ENCODE measurements at regions not wholly inside any gene's neighbourhood (a gene's known extent, or its start where the extent isn't known, plus 50 kb on each side); places are given as distances from the start of the nearest gene placed in this dataset.
A peak's percentile ranks its signal among the peaks of the same experiment; 100 is the strongest.

- H3K36me3 ChIP-seq (ENCODE audit: control insufficient read depth in 2 of 2, insufficient read depth in 1 of 2, low read length in 2 of 2): no peaks in the 10 kb centered on the region
- ChIA-PET POLR2A (no interaction called here), CTCF (interaction anchor here (1.2 to 2.1 kb wide), 2 partner anchors 12 to 39 kb away, joined by 4 to 12 read pairs; no protein-coding TSS in a partner anchor)
- TF ChIP-seq KLF1 (tag by site-specific recombination; IDR thresholded peaks at IDR 0.05): no peak
- TF ChIP-seq BCL6B (tag by site-specific recombination; IDR thresholded peaks at IDR 0.05): no peak
- TF ChIP-seq ZNF768 (tag by site-specific recombination; IDR thresholded peaks at IDR 0.05): no peak
- TF ChIP-seq ZNF626 (tag by site-specific recombination; IDR thresholded peaks at IDR 0.05): no peak
- no peak for TF ChIP-seq ZNF148 (tag by site-specific recombination; IDR thresholded peaks at IDR 0.05; ENCODE audit: borderline replicate concordance)
- H3K9me3 ChIP-seq (ENCODE audit: control insufficient read depth, insufficient read depth, low read depth, low read length): no peaks in the 10 kb centered on the region
- H3K4me3 ChIP-seq (ENCODE audit: low read depth, low read length): no peak overlapping the region
- no peak overlapping the region for H3K27ac ChIP-seq (ENCODE audit: extremely low read depth, low read depth, low read length)
- H3K4me1 ChIP-seq (ENCODE audit: control insufficient read depth, insufficient read depth, low read length): no peaks in the 10 kb centered on the region
Observed at GRCh38 chr6:2594868-2595267, 155.9 kb downstream of the MYLK4 start.

GRCh38 chr6:2593167-2593566 is 157.6 kb downstream of the MYLK4 start:
- CTCF ChIA-PET: no interaction called here

GRCh38 chr6:2589171-2589661 is 161.5 kb downstream of the MYLK4 start:
- ChIA-PET CTCF (interaction anchor here (0.6 to 1.9 kb wide), 4 partner anchors 45 to 992 kb away, joined by 3 to 4 read pairs (median 4); no protein-coding TSS in a partner anchor), POLR2A (interaction anchor here (1.4 kb wide), 1 partner anchor 47 kb away, joined by 4 read pairs; no protein-coding TSS in a partner anchor)
- no peak overlapping the region for H3K4me3 ChIP-seq (ENCODE audit: low read depth, low read length)
- H3K4me1 ChIP-seq (ENCODE audit: control insufficient read depth, insufficient read depth, low read length): no peaks in the 10 kb centered on the region; the same call in 1 of the 2 replicates
- H3K27ac ChIP-seq (ENCODE audit: extremely low read depth, low read depth, low read length): no peak overlapping the region
- H3K9me3 ChIP-seq (ENCODE audit: control insufficient read depth, insufficient read depth, low read depth, low read length): no peaks in the 10 kb centered on the region
- H3K36me3 ChIP-seq (ENCODE audit: control insufficient read depth in 2 of 2, insufficient read depth in 1 of 2, low read length in 2 of 2): no peaks in the 10 kb centered on the region
- TF ChIP-seq ZSCAN5A (tag by site-specific recombination; IDR thresholded peaks at IDR 0.05) (no peak), ZNF837 (tag by site-specific recombination; IDR thresholded peaks at IDR 0.05) (no peak), ZNF629 (tag by site-specific recombination; IDR thresholded peaks at IDR 0.05) (no peak), ZFHX2 (tag by site-specific recombination; conservative IDR thresholded peaks at IDR 0.05) (peak; percentile 54), PRDM2 (tag by site-specific recombination; IDR thresholded peaks at IDR 0.05; ENCODE audit: borderline replicate concordance) (no peak), EGR2 (tag by site-specific recombination; IDR thresholded peaks at IDR 0.05; ENCODE audit: low read depth) (peak; percentile 70), ZNF677 (tag by site-specific recombination; IDR thresholded peaks at IDR 0.05) (no peak), TRIM28 (IDR thresholded peaks at IDR 0.05; ENCODE audit: borderline replicate concordance, low read length) (no peak), ZNF704 (tag by site-specific recombination; IDR thresholded peaks at IDR 0.05) (no peak), ZNF138 (tag by site-specific recombination; IDR thresholded peaks at IDR 0.05; ENCODE audit: borderline replicate concordance) (no peak), ZIC2 (tag by site-specific recombination; IDR thresholded peaks at IDR 0.05) (peak; percentile 70), IKZF3 (tag by site-specific recombination; IDR thresholded peaks at IDR 0.05) (no peak), ZEB2 (tag by site-specific recombination; IDR thresholded peaks at IDR 0.05) (no peak)

More at GRCh38 chr6:2593167-2593566, 157.6 kb downstream of the MYLK4 start:
- POLR2A ChIA-PET: no interaction called here
- Histone ChIP-seq H3K9me3 (ENCODE audit: control insufficient read depth, insufficient read depth, low read depth, low read length) (no peaks in the 10 kb centered on the region), H3K4me3 (ENCODE audit: low read depth, low read length) (no peak overlapping the region), H3K27ac (ENCODE audit: extremely low read depth, low read depth, low read length) (no peak overlapping the region), H3K4me1 (ENCODE audit: control insufficient read depth, insufficient read depth, low read length) (no peaks in the 10 kb centered on the region; the same call in 1 of the 2 replicates), H3K36me3 (ENCODE audit: control insufficient read depth in 2 of 2, insufficient read depth in 1 of 2, low read length in 2 of 2) (no peaks in the 10 kb centered on the region)
- TF ChIP-seq ZNF423 (tag by site-specific recombination; IDR thresholded peaks at IDR 0.05) (no peak), ZNF571 (tag by site-specific recombination; IDR thresholded peaks at IDR 0.05) (no peak), ZNF16 (tag by site-specific recombination; IDR thresholded peaks at IDR 0.05; ENCODE audit: low read depth) (no peak), ZNF248 (tag by site-specific recombination; IDR thresholded peaks at IDR 0.05) (no peak)
